ENCODE measurements at regions not wholly inside any gene's neighbourhood (a gene's known extent, or its start where the extent isn't known, plus 50 kb on each side); places are given as distances from the start of the nearest gene placed in this dataset.

- no peak for TF ChIP-seq EZH2phosphoT487 (IDR thresholded peaks at IDR 0.05; ENCODE audit: borderline replicate concordance, low read length)
- no peak for TF ChIP-seq CTCF (IDR thresholded peaks at IDR 0.05; ENCODE audit: low read depth, low read length, poor library complexity, severe bottlenecking)
These were observed 98.8 kb upstream of the SPRY1 start for GRCh38 chr4:123297836-123298235.
